ENCODE measurements at regions not wholly inside any gene's neighbourhood (a gene's known extent, or its start where the extent isn't known, plus 50 kb on each side); places are given as distances from the start of the nearest gene placed in this dataset.

DNA sequence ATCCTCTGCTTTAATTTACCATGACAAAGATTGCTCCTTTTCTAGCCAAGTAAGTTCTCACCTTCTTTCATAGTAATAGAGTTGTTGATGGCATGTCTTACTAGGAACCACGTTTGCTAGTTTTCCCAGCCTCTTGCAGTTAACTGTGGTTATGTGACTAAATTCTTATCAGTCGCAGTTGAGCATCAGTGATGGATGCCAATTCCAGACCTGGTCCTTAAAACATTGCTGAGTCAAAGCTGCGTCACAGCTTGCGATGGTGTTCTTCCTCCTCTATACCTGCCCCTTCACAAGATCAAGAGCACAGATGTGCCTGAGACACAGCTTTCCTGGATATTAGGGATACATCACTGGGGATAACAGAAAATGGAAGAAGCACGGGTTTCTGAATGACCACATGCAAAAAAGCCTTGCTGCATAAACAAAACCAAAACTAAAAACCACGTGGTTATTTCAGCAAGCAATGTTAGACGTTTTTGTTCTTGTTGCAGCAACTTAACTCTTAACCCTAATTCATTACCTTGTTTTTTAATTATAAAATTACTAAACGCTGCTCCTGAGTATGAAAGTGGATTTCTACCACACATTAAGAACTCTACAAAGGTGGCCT is 97.6 kb upstream of the DACH1 start:
- no CpG with 5 or more reads among the region's 8 CpGs for WGBS (ENCODE audit: extremely low coverage, insufficient coverage, insufficient read length)

DNA sequence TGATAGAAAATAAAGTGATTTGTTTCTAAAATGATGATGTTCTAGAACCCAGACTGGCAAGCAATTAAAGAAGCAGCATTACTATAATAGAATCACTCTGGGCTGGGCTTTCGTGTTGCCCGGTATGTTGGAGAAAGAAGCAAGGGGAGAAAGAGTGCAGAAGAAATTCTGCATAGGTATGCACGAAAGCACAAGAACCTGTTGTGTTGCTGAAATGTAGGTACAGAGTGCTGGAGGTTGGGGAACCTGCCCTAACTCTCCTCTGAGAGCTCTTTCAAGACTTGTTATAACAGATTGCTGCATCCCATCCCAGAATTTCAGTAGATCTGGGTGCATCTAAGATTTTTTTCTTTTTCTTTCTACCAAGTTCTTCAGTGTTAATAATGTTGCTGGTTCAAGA is 95.7 kb upstream of the DACH1 start:
- H3K4ac ChIP-seq (ENCODE audit: low read depth, low read length), result no peak overlapping the region
- H2BK120ac ChIP-seq (ENCODE audit: insufficient read depth, low read length, poor library complexity), result no peak overlapping the region
- H3K79me1 ChIP-seq (ENCODE audit: low read length), result no peaks in the 10 kb centered on the region
- H3K79me2 ChIP-seq (ENCODE audit: control insufficient read depth, insufficient read depth, low read length, poor library complexity), result no peaks in the 10 kb centered on the region
- no peak overlapping the region for H3K27ac ChIP-seq (ENCODE audit: low read depth, low read length)
- H2BK12ac ChIP-seq (ENCODE audit: low read length), result no peak overlapping the region
- no CpG with 5 or more reads among the region's 3 CpGs for WGBS (ENCODE audit: extremely low coverage, insufficient coverage, insufficient read length)
- H3K4me2 ChIP-seq (ENCODE audit: low read length), result no peak overlapping the region
- H3K18ac ChIP-seq (ENCODE audit: low read length), result no peak overlapping the region
- H4K8ac ChIP-seq (ENCODE audit: low read depth, low read length), result no peak overlapping the region
- no peak overlapping the region for H3K9ac ChIP-seq (ENCODE audit: low read length)
- H3K23ac ChIP-seq (ENCODE audit: low read length), result no peak overlapping the region
- H3K36me3 ChIP-seq (ENCODE audit: control insufficient read depth in 1 of 2, insufficient read depth in 2 of 2, low read length in 2 of 2), result no peaks in the 10 kb centered on the region
- no peaks in the 10 kb centered on the region for H3K27me3 ChIP-seq (ENCODE audit: insufficient read depth, low read length)
- no peak overlapping the region for H4K12ac ChIP-seq (ENCODE audit: low read depth, low read length)
- no peaks in the 10 kb centered on the region for H3K9me3 ChIP-seq (ENCODE audit: insufficient read depth, low read depth, low read length)
- H2AK5ac ChIP-seq (ENCODE audit: low read length), result no peak overlapping the region
- no peak overlapping the region for H2AFZ ChIP-seq (ENCODE audit: insufficient read depth, low read length, poor library complexity)
- H3K4me1 ChIP-seq (ENCODE audit: control insufficient read depth in 1 of 2, insufficient read depth in 2 of 2, low read length in 2 of 2), result no peaks in the 10 kb centered on the region
- DNase-seq, result no peak
- no peak overlapping the region for H4K91ac ChIP-seq (ENCODE audit: low read depth, low read length)
- H3K14ac ChIP-seq (ENCODE audit: low read length), result no peak overlapping the region
- H3K4me3 ChIP-seq (ENCODE audit: low read depth, low read length), result no peak overlapping the region
- H2BK5ac ChIP-seq (ENCODE audit: low read depth, low read length, poor library complexity), result no peak overlapping the region

More for the DNA sequence above, 97.6 kb upstream of the DACH1 start:
- Histone ChIP-seq H3K9ac (ENCODE audit: low read length) (no peak overlapping the region), H2BK5ac (ENCODE audit: low read depth, low read length, poor library complexity) (no peak overlapping the region), H3K27ac (ENCODE audit: low read depth, low read length) (no peak overlapping the region), H3K36me3 (ENCODE audit: control insufficient read depth in 1 of 2, insufficient read depth in 2 of 2, low read length in 2 of 2) (no peaks in the 10 kb centered on the region), H3K4me2 (ENCODE audit: low read length) (no peak overlapping the region), H3K27me3 (ENCODE audit: insufficient read depth, low read length) (no peaks in the 10 kb centered on the region), H3K23ac (ENCODE audit: low read length) (no peak overlapping the region), H2AFZ (ENCODE audit: insufficient read depth, low read length, poor library complexity) (no peak overlapping the region), H4K8ac (ENCODE audit: low read depth, low read length) (no peak overlapping the region), H3K4me1 (ENCODE audit: control insufficient read depth in 1 of 2, insufficient read depth in 2 of 2, low read length in 2 of 2) (no peaks in the 10 kb centered on the region), H2BK120ac (ENCODE audit: insufficient read depth, low read length, poor library complexity) (no peak overlapping the region), H3K4ac (ENCODE audit: low read depth, low read length) (no peak overlapping the region), H2AK5ac (ENCODE audit: low read length) (no peak overlapping the region), H3K14ac (ENCODE audit: low read length) (no peak overlapping the region), H3K4me3 (ENCODE audit: low read depth, low read length) (no peak overlapping the region), H2BK12ac (ENCODE audit: low read length) (no peak overlapping the region), H4K91ac (ENCODE audit: low read depth, low read length) (no peak overlapping the region), H3K18ac (ENCODE audit: low read length) (no peak overlapping the region), H3K79me2 (ENCODE audit: control insufficient read depth, insufficient read depth, low read length, poor library complexity) (no peaks in the 10 kb centered on the region), H3K9me3 (ENCODE audit: insufficient read depth, low read depth, low read length) (no peaks in the 10 kb centered on the region), H3K79me1 (ENCODE audit: low read length) (no peaks in the 10 kb centered on the region), H4K12ac (ENCODE audit: low read depth, low read length) (no peak overlapping the region)
- no peak for DNase-seq

DNA sequence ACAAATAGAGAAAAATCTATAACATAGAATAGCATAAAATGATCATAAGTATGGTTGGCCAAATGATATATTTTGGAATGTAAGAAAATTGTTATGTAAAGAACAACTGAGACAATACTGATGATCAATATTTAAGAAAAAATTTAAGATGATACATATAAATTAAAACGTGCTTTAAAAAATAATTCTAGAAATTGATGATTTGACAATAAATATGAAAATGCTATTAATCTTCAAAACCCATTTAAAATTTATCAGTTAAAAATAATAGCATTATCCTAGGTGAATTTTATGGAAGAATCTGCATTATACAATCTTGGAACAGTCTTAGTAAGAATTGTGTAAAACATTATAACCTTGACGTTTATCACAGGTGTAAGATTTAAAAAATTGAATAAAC is 95.1 kb upstream of the DACH1 start:
- Histone ChIP-seq H2AFZ (ENCODE audit: insufficient read depth, low read length, poor library complexity) (no peak overlapping the region), H3K9ac (ENCODE audit: low read length) (no peak overlapping the region), H3K14ac (ENCODE audit: low read length) (no peak overlapping the region), H3K4me3 (ENCODE audit: low read depth, low read length) (no peak overlapping the region), H3K4me2 (ENCODE audit: low read length) (no peak overlapping the region), H4K12ac (ENCODE audit: low read depth, low read length) (no peak overlapping the region), H3K79me2 (ENCODE audit: control insufficient read depth, insufficient read depth, low read length, poor library complexity) (no peaks in the 10 kb centered on the region), H3K23ac (ENCODE audit: low read length) (no peak overlapping the region), H3K79me1 (ENCODE audit: low read length) (no peaks in the 10 kb centered on the region), H3K18ac (ENCODE audit: low read length) (no peak overlapping the region), H3K27ac (ENCODE audit: low read depth, low read length) (no peak overlapping the region), H2BK12ac (ENCODE audit: low read length) (no peak overlapping the region), H2AK5ac (ENCODE audit: low read length) (no peak overlapping the region), H3K4me1 (ENCODE audit: control insufficient read depth in 1 of 2, insufficient read depth in 2 of 2, low read length in 2 of 2) (no peaks in the 10 kb centered on the region), H4K91ac (ENCODE audit: low read depth, low read length) (no peak overlapping the region), H4K8ac (ENCODE audit: low read depth, low read length) (no peak overlapping the region), H3K9me3 (ENCODE audit: insufficient read depth, low read depth, low read length) (no peaks in the 10 kb centered on the region), H3K36me3 (ENCODE audit: control insufficient read depth in 1 of 2, insufficient read depth in 2 of 2, low read length in 2 of 2) (no peaks in the 10 kb centered on the region), H2BK5ac (ENCODE audit: low read depth, low read length, poor library complexity) (no peak overlapping the region), H3K27me3 (ENCODE audit: insufficient read depth, low read length) (no peaks in the 10 kb centered on the region), H2BK120ac (ENCODE audit: insufficient read depth, low read length, poor library complexity) (no peak overlapping the region), H3K4ac (ENCODE audit: low read depth, low read length) (no peak overlapping the region)
- no CpG with 5 or more reads among the region's 2 CpGs for WGBS (ENCODE audit: extremely low coverage, insufficient coverage, insufficient read length)
- no peak for DNase-seq

DNA sequence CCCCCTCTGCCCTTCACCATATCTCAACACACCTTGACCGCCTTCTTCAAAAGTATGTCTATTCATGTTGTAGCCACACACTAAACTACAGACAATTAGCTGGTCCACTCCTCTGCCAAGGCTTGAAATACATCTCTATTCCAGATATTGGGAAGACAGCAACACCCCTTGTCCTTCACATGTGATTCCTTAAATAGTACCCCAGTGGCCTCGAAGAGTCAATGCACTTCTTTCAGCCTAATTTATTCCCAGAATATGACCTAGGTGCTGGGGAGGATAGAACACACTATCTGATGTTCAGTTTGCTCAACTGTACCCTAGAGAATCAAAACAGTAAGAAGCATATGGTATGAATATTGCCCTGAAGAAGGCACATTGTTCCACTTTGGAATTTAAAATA is 82.4 kb upstream of the DACH1 start:
- Histone ChIP-seq H3K4me3 (ENCODE audit: low read depth, low read length) (no peak overlapping the region), H3K4me2 (ENCODE audit: low read length) (no peak overlapping the region), H3K4me1 (ENCODE audit: control insufficient read depth in 1 of 2, insufficient read depth in 2 of 2, low read length in 2 of 2) (no peaks in the 10 kb centered on the region), H3K36me3 (ENCODE audit: control insufficient read depth in 1 of 2, insufficient read depth in 2 of 2, low read length in 2 of 2) (no peaks in the 10 kb centered on the region), H3K23ac (ENCODE audit: low read length) (no peak overlapping the region), H3K9ac (ENCODE audit: low read length) (no peak overlapping the region), H4K12ac (ENCODE audit: low read depth, low read length) (no peak overlapping the region), H3K4ac (ENCODE audit: low read depth, low read length) (no peak overlapping the region), H3K9me3 (ENCODE audit: insufficient read depth, low read depth, low read length) (no peaks in the 10 kb centered on the region), H2BK120ac (ENCODE audit: insufficient read depth, low read length, poor library complexity) (no peak overlapping the region), H2AK5ac (ENCODE audit: low read length) (no peak overlapping the region), H3K14ac (ENCODE audit: low read length) (no peak overlapping the region), H3K79me2 (ENCODE audit: control insufficient read depth, insufficient read depth, low read length, poor library complexity) (no peaks in the 10 kb centered on the region), H3K18ac (ENCODE audit: low read length) (no peak overlapping the region), H3K79me1 (ENCODE audit: low read length) (no peaks in the 10 kb centered on the region), H4K8ac (ENCODE audit: low read depth, low read length) (no peak overlapping the region), H2BK12ac (ENCODE audit: low read length) (no peak overlapping the region), H2AFZ (ENCODE audit: insufficient read depth, low read length, poor library complexity) (no peak overlapping the region), H2BK5ac (ENCODE audit: low read depth, low read length, poor library complexity) (no peak overlapping the region), H4K91ac (ENCODE audit: low read depth, low read length) (no peak overlapping the region), H3K27me3 (ENCODE audit: insufficient read depth, low read length) (no peaks in the 10 kb centered on the region), H3K27ac (ENCODE audit: low read depth, low read length) (no peak overlapping the region)
- no CpG with 5 or more reads among the region's 2 CpGs for WGBS (ENCODE audit: extremely low coverage, insufficient coverage, insufficient read length)
- DNase-seq, result no peak
